Trophoblast cell (in vitro differentiated cells and primary cell): ENCODE measurements at regions not wholly inside any gene's neighbourhood (a gene's known extent, or its start where the extent isn't known, plus 50 kb on each side); places are given as distances from the start of the nearest gene placed in this dataset.

Experiments
- DNase-seq, 2 donors: peaks; one replicate each; pipeline ENCODE4 v3.0.0-alpha.2; 2016
- H2AFZ ChIP-seq: 2 replicates; pipeline ENCODE4 v1.6.1; 2013; ENCODE audit warnings: low read length, moderate library complexity, mild to moderate bottlenecking; ENCODE audit not compliant: insufficient read depth, poor library complexity
- H2AK5ac ChIP-seq: 2 replicates; pipeline ENCODE4 v1.6.1; 2013; ENCODE audit warnings: mild to moderate bottlenecking, low read length
- H2BK120ac ChIP-seq: 2 replicates; pipeline ENCODE4 v1.6.1; 2013; ENCODE audit warnings: low read length, mild to moderate bottlenecking, moderate library complexity; ENCODE audit not compliant: insufficient read depth, poor library complexity
- H2BK12ac ChIP-seq: 2 replicates; pipeline ENCODE4 v1.6.1; 2013; ENCODE audit warnings: mild to moderate bottlenecking, low read length, moderate library complexity
- H2BK5ac ChIP-seq: 2 replicates; pipeline ENCODE4 v1.6.1; 2013; ENCODE audit warnings: low read length, low read depth, moderate library complexity, mild to moderate bottlenecking; ENCODE audit not compliant: poor library complexity
- H3K14ac ChIP-seq: 2 replicates; pipeline ENCODE4 v1.6.1; 2013; ENCODE audit warnings: mild to moderate bottlenecking, low read length
- H3K18ac ChIP-seq: 2 replicates; pipeline ENCODE4 v1.6.1; 2013; ENCODE audit warnings: mild to moderate bottlenecking, low read length
- H3K23ac ChIP-seq: 2 replicates; pipeline ENCODE4 v1.6.1; 2013; ENCODE audit warnings: low read length
- H3K27ac ChIP-seq: 2 replicates; pipeline ENCODE4 v1.5.1; 2013; ENCODE audit warnings: low read depth, mild to moderate bottlenecking, inconsistent platforms, low read length, moderate library complexity
- H3K27me3 ChIP-seq: 2 replicates; pipeline ENCODE4 v1.6.1; 2013; ENCODE audit warnings: inconsistent platforms, mild to moderate bottlenecking, low read length, moderate library complexity; ENCODE audit not compliant: insufficient read depth
- H3K36me3 ChIP-seq, 2 experiments: 1 replicate in 1 of 2; 2 replicates in 1 of 2; pipeline ENCODE4 v1.6.1; 2013; ENCODE audit warnings: low read length in 2 of 2, mild to moderate bottlenecking in 2 of 2, moderate library complexity in 1 of 2; ENCODE audit not compliant: insufficient read depth in 2 of 2, control insufficient read depth in 1 of 2
- H3K4ac ChIP-seq: 2 replicates; pipeline ENCODE4 v1.6.1; 2013; ENCODE audit warnings: low read depth, mild to moderate bottlenecking, low read length, moderate library complexity
- H3K4me1 ChIP-seq, 2 experiments: 1 replicate in 1 of 2; 2 replicates in 1 of 2; pipeline ENCODE4 v1.6.1; 2013; ENCODE audit warnings: low read length in 2 of 2, mild to moderate bottlenecking in 2 of 2, moderate library complexity in 1 of 2; ENCODE audit not compliant: insufficient read depth in 2 of 2, control insufficient read depth in 1 of 2
- H3K4me2 ChIP-seq: 2 replicates; pipeline ENCODE4 v1.6.1; 2013; ENCODE audit warnings: inconsistent platforms, mild to moderate bottlenecking, low read length, moderate library complexity
- H3K4me3 ChIP-seq: 2 replicates; pipeline ENCODE4 v1.5.1; 2013; ENCODE audit warnings: mild to moderate bottlenecking, low read depth, low read length, inconsistent platforms
- H3K79me1 ChIP-seq: one replicate; pipeline ENCODE4 v1.6.1; 2013; ENCODE audit warnings: low read length
- H3K79me2 ChIP-seq: 2 replicates; pipeline ENCODE4 v1.6.1; 2013; ENCODE audit warnings: low read length, mild to moderate bottlenecking; ENCODE audit not compliant: control insufficient read depth, insufficient read depth, poor library complexity
- H3K9ac ChIP-seq: 2 replicates; pipeline ENCODE4 v1.6.1; 2013; ENCODE audit warnings: mild to moderate bottlenecking, low read length
- H3K9me3 ChIP-seq: 2 replicates; pipeline ENCODE4 v1.6.1; 2013; ENCODE audit warnings: low read depth, mild to moderate bottlenecking, control low read depth, inconsistent platforms, low read length; ENCODE audit not compliant: insufficient read depth
- H4K12ac ChIP-seq: 2 replicates; pipeline ENCODE4 v1.6.1; 2013; ENCODE audit warnings: low read depth, mild to moderate bottlenecking, low read length, moderate library complexity
- H4K8ac ChIP-seq: 2 replicates; pipeline ENCODE4 v1.6.1; 2013; ENCODE audit warnings: low read depth, mild to moderate bottlenecking, low read length, moderate library complexity
- H4K91ac ChIP-seq: one replicate; pipeline ENCODE4 v1.6.1; 2013; ENCODE audit warnings: low read depth, mild to moderate bottlenecking, low read length, moderate library complexity
- WGBS: extraction: QIAGEN DNeasy Blood & Tissue Kit; methylation state at CpG from one replicate; pipeline ENCODE4 v1.1.7; 2013; ENCODE audit warnings: missing lambda C conversion rate; ENCODE audit not compliant: insufficient read length, insufficient coverage; ENCODE audit errors: extremely low coverage; 5-methylcytosine and 5-hydroxymethylcytosine counted together

DNA sequence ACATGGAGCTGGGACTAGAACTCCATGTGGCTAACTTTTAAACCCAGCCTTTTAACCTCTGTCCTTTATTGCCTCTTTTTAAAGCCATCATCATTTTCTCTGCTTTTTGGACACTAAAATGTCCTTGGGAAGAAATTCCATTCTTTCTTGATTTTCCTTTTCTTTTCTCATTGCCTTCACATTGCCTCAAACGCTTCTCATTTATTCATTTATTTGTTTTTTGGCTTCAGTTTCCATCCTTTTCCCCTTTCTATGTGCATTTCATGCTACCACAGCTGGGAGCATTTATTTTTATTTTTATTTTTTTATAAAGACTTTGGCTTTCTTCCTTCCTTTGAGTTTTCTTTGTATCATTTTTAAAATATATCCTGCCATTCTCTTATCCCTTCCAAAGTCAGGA lies 212.2 kb downstream of the DACT1 start:
- Histone ChIP-seq H3K18ac (no peak overlapping the region), H3K27me3 (no peaks in the 10 kb centered on the region), H3K79me1 (peaks cover 2% of the 10 kb centered on the region), H3K4me3 (no peak overlapping the region), H3K9ac (no peak overlapping the region), H3K4me1 (peaks cover 3 to 4% of the 10 kb centered on the region in 2 experiments), H3K4me2 (no peak overlapping the region), H3K9me3 (no peaks in the 10 kb centered on the region), H2BK120ac (no peak overlapping the region), H2BK12ac (no peak overlapping the region), H4K91ac (no peak overlapping the region), H2AK5ac (no peak overlapping the region), H3K4ac (no peak overlapping the region), H3K36me3 (no peaks in the 10 kb centered on the region), H2AFZ (no peak overlapping the region), H3K23ac (no peak overlapping the region), H3K14ac (no peak overlapping the region), H4K12ac (no peak overlapping the region), H3K79me2 (no peaks in the 10 kb centered on the region), H4K8ac (no peak overlapping the region), H2BK5ac (no peak overlapping the region), H3K27ac (no peak overlapping the region)
- no peak for DNase-seq
- no CpG with 5 or more reads among the region's 1 CpG for WGBS

DNA sequence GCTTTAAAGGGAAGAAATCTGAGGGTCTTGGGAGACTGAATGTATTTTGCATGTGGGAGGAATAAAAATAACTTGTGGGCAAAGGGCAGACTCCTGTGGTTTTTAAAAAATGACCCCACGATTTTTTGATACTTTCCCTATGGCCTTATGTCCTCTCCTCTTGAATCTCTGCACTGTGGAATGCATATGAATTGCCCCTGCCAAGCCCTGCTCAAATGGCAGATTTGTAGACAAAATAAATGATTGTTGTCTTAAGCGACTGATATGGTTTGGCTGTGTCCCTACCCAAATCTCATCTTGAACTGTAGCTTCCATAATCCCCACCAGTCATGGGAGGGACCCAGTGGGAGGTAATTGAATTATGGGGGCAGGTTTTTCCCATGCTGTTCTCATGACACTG lies 223.8 kb downstream of the DACT1 start:
- no peaks in the 10 kb centered on the region for H3K36me3 ChIP-seq
- DNase-seq: no peak
- H4K12ac ChIP-seq: no peak overlapping the region
- no peak overlapping the region for H2BK5ac ChIP-seq
- H2BK120ac ChIP-seq: no peak overlapping the region
- no peak overlapping the region for H2BK12ac ChIP-seq
- H3K9ac ChIP-seq: no peak overlapping the region
- H4K91ac ChIP-seq: no peak overlapping the region
- H2AFZ ChIP-seq: no peak overlapping the region
- H3K4me1 ChIP-seq: peaks cover 3 to 4% of the 10 kb centered on the region in 2 experiments
- no peak overlapping the region for H3K4me3 ChIP-seq
- no peak overlapping the region for H2AK5ac ChIP-seq
- no peaks in the 10 kb centered on the region for H3K27me3 ChIP-seq
- no peaks in the 10 kb centered on the region for H3K9me3 ChIP-seq
- no peak overlapping the region for H3K4ac ChIP-seq
- WGBS: no CpG with 5 or more reads among the region's 2 CpGs
- H3K4me2 ChIP-seq: no peak overlapping the region
- no peak overlapping the region for H3K14ac ChIP-seq
- no peak overlapping the region for H3K18ac ChIP-seq
- H3K79me2 ChIP-seq: no peaks in the 10 kb centered on the region
- no peaks in the 10 kb centered on the region for H3K79me1 ChIP-seq
- H3K23ac ChIP-seq: no peak overlapping the region
- no peak overlapping the region for H4K8ac ChIP-seq
- no peak overlapping the region for H3K27ac ChIP-seq

DNA sequence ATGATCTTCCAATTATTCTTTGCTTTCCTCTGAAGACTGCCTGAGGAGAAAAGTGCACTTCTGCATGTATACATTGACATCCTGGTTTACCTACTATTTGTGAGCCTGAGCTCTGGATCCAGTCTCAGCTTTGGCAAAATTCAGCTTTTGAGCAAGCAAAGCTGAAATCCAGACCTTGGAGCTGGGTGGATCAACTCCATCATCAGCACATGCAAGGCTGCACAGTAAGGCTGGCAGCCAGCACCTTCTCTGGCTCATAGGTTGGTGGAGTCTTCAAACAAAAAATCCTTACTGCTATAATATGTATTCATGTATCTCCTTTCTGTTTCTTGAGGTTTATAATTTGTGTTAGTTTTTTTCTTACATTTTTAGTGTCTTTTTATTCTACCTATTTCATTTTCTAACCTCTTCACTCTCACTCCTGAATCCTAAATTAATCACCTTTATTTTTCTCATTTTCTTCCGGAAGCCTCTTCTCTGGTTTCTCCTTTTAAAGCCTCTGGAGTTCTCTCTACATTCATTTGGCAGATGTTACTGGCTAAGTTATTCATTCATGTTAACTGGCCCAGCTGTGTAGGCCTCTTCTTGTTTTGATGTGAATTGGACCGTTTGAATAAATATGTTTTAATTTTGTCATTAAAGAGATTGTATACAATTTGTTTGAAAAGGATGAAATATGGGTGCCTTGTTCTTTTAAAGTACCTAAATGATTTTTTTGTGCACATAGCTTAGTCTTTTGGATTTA lies 224.8 kb downstream of the DACT1 start:
- Histone ChIP-seq H4K91ac (no peak overlapping the region), H3K79me2 (no peaks in the 10 kb centered on the region), H3K27ac (no peak overlapping the region), H4K8ac (no peak overlapping the region), H3K9me3 (no peaks in the 10 kb centered on the region), H3K4me1 (peaks cover 3 to 4% of the 10 kb centered on the region in 2 experiments), H2BK5ac (no peak overlapping the region), H2AFZ (no peak overlapping the region), H2BK12ac (no peak overlapping the region), H3K18ac (no peak overlapping the region), H3K4me2 (no peak overlapping the region), H3K27me3 (no peaks in the 10 kb centered on the region), H2BK120ac (no peak overlapping the region), H3K36me3 (no peaks in the 10 kb centered on the region), H3K9ac (no peak overlapping the region), H3K14ac (no peak overlapping the region), H2AK5ac (no peak overlapping the region), H3K4ac (no peak overlapping the region), H3K79me1 (no peaks in the 10 kb centered on the region), H4K12ac (no peak overlapping the region), H3K23ac (no peak overlapping the region), H3K4me3 (no peak overlapping the region)
- DNase-seq: no peak
- 100% methylated on average over 1 of the region's 2 CpGs for whole genome bisulfite sequencing

DNA sequence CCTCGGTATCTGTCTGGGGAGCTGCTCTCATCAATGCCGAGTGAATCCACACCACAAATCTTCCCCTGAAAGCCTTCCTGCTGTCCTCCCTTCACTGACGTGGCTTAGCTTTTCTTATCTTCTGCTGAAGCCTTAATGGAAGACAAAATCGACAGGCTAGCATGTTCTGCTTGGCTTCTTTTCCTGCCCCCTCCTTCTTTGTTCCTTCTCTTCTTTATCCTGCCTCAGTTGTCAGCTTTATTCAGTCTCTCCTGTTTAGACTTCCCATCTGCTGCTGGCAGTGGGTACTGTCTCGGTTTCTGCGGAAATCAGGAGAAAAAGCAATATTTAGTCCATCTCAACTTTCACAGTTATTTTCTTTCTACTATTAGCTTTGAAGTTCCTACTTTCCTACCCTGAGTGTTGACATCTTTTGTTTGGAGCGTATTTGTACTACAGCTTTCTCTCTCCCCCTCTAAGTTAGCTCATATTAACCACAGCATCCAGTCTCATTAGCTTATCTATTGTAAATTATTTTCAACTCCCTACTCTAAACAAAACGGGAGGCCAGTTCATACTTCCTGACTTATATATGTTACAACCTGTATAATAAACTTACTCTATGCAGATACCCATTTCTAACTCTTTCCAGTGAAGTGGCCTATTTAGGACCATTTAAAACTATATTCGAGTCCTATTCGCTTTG lies 226.0 kb downstream of the DACT1 start:
- no peaks in the 10 kb centered on the region for H3K36me3 ChIP-seq
- H4K91ac ChIP-seq: no peak overlapping the region
- no peak overlapping the region for H3K4ac ChIP-seq
- H2AK5ac ChIP-seq: no peak overlapping the region
- H3K23ac ChIP-seq: no peak overlapping the region
- no peak overlapping the region for H3K27ac ChIP-seq
- DNase-seq: no peak
- H2BK5ac ChIP-seq: no peak overlapping the region
- no peaks in the 10 kb centered on the region for H3K79me1 ChIP-seq
- no peak overlapping the region for H4K8ac ChIP-seq
- H3K79me2 ChIP-seq: no peaks in the 10 kb centered on the region
- H3K4me2 ChIP-seq: no peak overlapping the region
- no peak overlapping the region for H2AFZ ChIP-seq
- H4K12ac ChIP-seq: no peak overlapping the region
- no peak overlapping the region for H3K4me3 ChIP-seq
- no CpG with 5 or more reads among the region's 10 CpGs for WGBS
- H3K14ac ChIP-seq: no peak overlapping the region
- no peak overlapping the region for H3K9ac ChIP-seq
- H3K4me1 ChIP-seq: peaks cover 3 to 4% of the 10 kb centered on the region in 2 experiments
- no peaks in the 10 kb centered on the region for H3K9me3 ChIP-seq
- H2BK120ac ChIP-seq: no peak overlapping the region
- H2BK12ac ChIP-seq: no peak overlapping the region
- H3K27me3 ChIP-seq: no peaks in the 10 kb centered on the region
- no peak overlapping the region for H3K18ac ChIP-seq
